ENCODE measurements at regions not wholly inside any gene's neighbourhood (a gene's known extent, or its start where the extent isn't known, plus 50 kb on each side); places are given as distances from the start of the nearest gene placed in this dataset.

DNA sequence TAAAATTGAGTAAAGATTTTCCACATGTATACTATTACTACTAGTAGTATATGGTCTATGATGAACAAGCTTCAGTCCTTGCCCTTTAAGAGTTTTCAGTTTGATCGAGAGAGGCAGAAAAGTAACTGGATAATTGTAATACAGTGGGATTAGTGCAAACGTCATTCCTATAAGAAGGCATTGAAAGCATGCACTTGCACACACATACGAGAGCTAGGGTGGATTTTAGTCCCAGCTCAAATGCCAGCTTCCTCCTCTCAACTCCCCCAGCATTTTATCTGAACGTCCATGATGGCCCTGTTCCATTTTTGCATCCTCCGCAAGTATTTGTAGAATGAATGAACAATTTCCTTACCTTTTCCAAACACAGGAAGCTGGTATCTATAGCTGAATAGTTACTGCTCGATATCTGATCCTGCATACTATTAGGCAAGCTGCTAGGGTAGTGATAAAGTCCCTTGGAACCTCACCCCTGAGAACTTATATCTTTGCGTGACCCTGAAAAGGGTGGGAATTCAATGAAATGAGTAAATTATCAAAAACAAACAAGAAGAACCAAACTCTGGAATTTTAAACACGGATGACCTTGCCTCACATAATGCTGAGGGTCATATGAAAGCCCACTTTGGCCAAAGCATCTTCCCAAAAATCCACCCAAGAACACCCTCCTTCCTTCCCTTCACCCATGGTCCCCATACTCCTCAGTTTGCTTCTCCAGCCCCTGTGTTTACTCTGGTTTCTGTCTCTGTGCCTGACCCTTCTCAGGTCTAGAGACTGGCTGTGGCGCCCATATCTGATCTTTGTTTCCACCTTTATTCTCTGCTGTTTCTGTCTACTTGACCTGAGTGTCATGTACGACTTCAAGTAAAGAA is 60.5 kb downstream of the TMEM100 start:
- no peak overlapping the region for H3K27ac ChIP-seq (ENCODE audit: low read depth in 1 of 2, low read length in 2 of 2)
- no peaks in the 10 kb centered on the region for H3K27me3 ChIP-seq (ENCODE audit: control insufficient read depth in 2 of 2, insufficient read depth in 2 of 2, low read length in 2 of 2)
- Mint-ChIP-seq H3K4me3 (no peak overlapping the region), H3K4me1 (peaks cover 47% of the 10 kb centered on the region), H3K27me3 (ENCODE audit: low read depth in 3 of 3) (no peaks in the 10 kb centered on the region), H3K36me3 (peaks cover 0 to 2% of the 10 kb centered on the region in 2 donors), H3K9me3 (peaks cover 0 to 4% (median 0%) of the 10 kb centered on the region in 7 donors), H3K27ac (peak overlapping the region in 3 of 7 donors; percentile 4 to 25 (median 25))
- WGBS (ENCODE audit: insufficient coverage) = 90% methylated on average over 2 of the region's 10 CpGs
- no peak overlapping the region for H3K4me2 ChIP-seq (replicated peaks; ENCODE audit: extremely low read depth, low read length, poor library complexity, severe bottlenecking)
- H3K4me3 ChIP-seq (replicated peaks in 1 of 3; ENCODE audit: low read depth in 2 of 3, low read length in 3 of 3) = no peak overlapping the region
- no peaks in the 10 kb centered on the region for H4K20me1 ChIP-seq (ENCODE audit: insufficient read depth, low read length)
- H2AFZ ChIP-seq (ENCODE audit: insufficient read depth, low read depth, low read length, poor library complexity, severe bottlenecking) = no peak overlapping the region
- H3K4me1 ChIP-seq (ENCODE audit: control insufficient read depth in 1 of 2, insufficient read depth in 2 of 2, low read length in 2 of 2) = peaks cover 41 to 48% of the 10 kb centered on the region in 2 donors
- no peak for DNase-seq
- intact Hi-C loops (cut with micrococcal nuclease) = loop anchor here in 1 of 2 donors (10.0 kb wide), 1 partner anchor 77 kb away; no protein-coding TSS in a partner anchor
- no peaks in the 10 kb centered on the region for H3K36me3 ChIP-seq (replicated peaks in 1 of 2; ENCODE audit: control insufficient read depth in 1 of 2, insufficient read depth in 2 of 2, low read length in 2 of 2)
- H3K9me3 ChIP-seq (replicated peaks in 1 of 2; ENCODE audit: control insufficient read depth in 1 of 2, insufficient read depth in 1 of 2, low read length in 2 of 2) = no peaks in the 10 kb centered on the region
- no peak overlapping the region for H3K9ac ChIP-seq (ENCODE audit: insufficient read depth, low read length, poor library complexity, severe bottlenecking)
- TF ChIP-seq, protein P1, sequence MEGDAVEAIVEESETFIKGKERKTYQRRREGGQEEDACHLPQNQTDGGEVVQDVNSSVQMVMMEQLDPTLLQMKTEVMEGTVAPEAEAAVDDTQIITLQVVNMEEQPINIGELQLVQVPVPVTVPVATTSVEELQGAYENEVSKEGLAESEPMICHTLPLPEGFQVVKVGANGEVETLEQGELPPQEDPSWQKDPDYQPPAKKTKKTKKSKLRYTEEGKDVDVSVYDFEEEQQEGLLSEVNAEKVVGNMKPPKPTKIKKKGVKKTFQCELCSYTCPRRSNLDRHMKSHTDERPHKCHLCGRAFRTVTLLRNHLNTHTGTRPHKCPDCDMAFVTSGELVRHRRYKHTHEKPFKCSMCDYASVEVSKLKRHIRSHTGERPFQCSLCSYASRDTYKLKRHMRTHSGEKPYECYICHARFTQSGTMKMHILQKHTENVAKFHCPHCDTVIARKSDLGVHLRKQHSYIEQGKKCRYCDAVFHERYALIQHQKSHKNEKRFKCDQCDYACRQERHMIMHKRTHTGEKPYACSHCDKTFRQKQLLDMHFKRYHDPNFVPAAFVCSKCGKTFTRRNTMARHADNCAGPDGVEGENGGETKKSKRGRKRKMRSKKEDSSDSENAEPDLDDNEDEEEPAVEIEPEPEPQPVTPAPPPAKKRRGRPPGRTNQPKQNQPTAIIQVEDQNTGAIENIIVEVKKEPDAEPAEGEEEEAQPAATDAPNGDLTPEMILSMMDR (IDR thresholded peaks at IDR 0.05) = no peak
- H3K79me2 ChIP-seq (ENCODE audit: insufficient read depth, low read length) = no peaks in the 10 kb centered on the region

DNA sequence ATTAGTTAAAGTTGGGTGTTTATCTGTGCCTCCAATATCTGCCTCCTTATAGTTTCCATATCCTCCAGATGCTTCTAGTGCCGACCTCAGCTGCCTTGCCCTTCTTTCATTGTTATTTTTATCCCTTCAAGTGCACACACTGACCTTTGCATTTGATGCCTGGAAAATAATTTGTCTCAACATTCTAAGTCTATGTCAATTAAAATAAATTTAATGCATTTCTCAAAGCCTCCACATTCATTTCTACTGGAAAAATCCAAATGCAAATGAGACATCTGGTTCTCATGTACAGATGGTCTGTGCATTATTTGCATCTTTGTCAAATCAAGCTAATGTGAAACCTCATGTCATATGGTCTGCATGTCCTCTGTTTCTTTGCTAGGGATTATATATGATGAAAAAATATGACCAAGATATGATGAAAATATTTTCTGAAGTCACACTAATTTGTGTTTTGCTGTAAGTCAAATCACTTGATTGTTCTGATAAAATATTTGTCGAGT is 61.4 kb downstream of the TMEM100 start:
- Mint-ChIP-seq H3K36me3 (peaks cover 0 to 2% of the 10 kb centered on the region in 2 donors), H3K4me3 (no peak overlapping the region), H3K9me3 (peaks cover 0 to 4% (median 0%) of the 10 kb centered on the region in 7 donors), H3K4me1 (peaks cover 38% of the 10 kb centered on the region), H3K27me3 (ENCODE audit: low read depth in 3 of 3) (no peaks in the 10 kb centered on the region), H3K27ac (no peak overlapping the region)
- TF ChIP-seq, protein P1 (IDR thresholded peaks at IDR 0.05) = no peak
- DNase-seq = no peak
- Histone ChIP-seq H3K27me3 (ENCODE audit: control insufficient read depth in 2 of 2, insufficient read depth in 2 of 2, low read length in 2 of 2) (no peaks in the 10 kb centered on the region), H3K36me3 (replicated peaks in 1 of 2; ENCODE audit: control insufficient read depth in 1 of 2, insufficient read depth in 2 of 2, low read length in 2 of 2) (no peaks in the 10 kb centered on the region), H3K27ac (ENCODE audit: low read depth in 1 of 2, low read length in 2 of 2) (no peak overlapping the region), H3K79me2 (ENCODE audit: insufficient read depth, low read length) (no peaks in the 10 kb centered on the region), H3K4me3 (replicated peaks in 1 of 3; ENCODE audit: low read depth in 2 of 3, low read length in 3 of 3) (no peak overlapping the region), H3K4me1 (ENCODE audit: control insufficient read depth in 1 of 2, insufficient read depth in 2 of 2, low read length in 2 of 2) (peaks cover 32 to 39% of the 10 kb centered on the region in 2 donors), H2AFZ (ENCODE audit: insufficient read depth, low read depth, low read length, poor library complexity, severe bottlenecking) (no peak overlapping the region), H4K20me1 (ENCODE audit: insufficient read depth, low read length) (no peaks in the 10 kb centered on the region), H3K9me3 (replicated peaks in 1 of 2; ENCODE audit: control insufficient read depth in 1 of 2, insufficient read depth in 1 of 2, low read length in 2 of 2) (no peaks in the 10 kb centered on the region), H3K4me2 (replicated peaks; ENCODE audit: extremely low read depth, low read length, poor library complexity, severe bottlenecking) (no peak overlapping the region), H3K9ac (ENCODE audit: insufficient read depth, low read length, poor library complexity, severe bottlenecking) (no peak overlapping the region)
- WGBS (ENCODE audit: insufficient coverage) = 89% methylated on average over 1 of the region's 2 CpGs
- intact Hi-C loops (cut with micrococcal nuclease) = loop anchor here in 1 of 2 donors (10.0 kb wide), 1 partner anchor 77 kb away; no protein-coding TSS in a partner anchor
